ENCODE measurements at regions not wholly inside any gene's neighbourhood (a gene's known extent, or its start where the extent isn't known, plus 50 kb on each side); places are given as distances from the start of the nearest gene placed in this dataset.

- no peak for TF ChIP-seq CTCF (IDR thresholded peaks at IDR 0.05)
- no peak for TF ChIP-seq POLR2A (IDR thresholded peaks at IDR 0.05)
- H3K36me3 ChIP-seq = no peaks in the 10 kb centered on the region
- DNase-seq (peak in 1 of 5 donors; percentile 56), ATAC-seq (no peak)
- WGBS, 4 donors = 92 to 99% (median 95%) methylated on average over 8 of the region's 8 CpGs
- H3K27me3 ChIP-seq = no peaks in the 10 kb centered on the region
- H3K9me3 ChIP-seq = no peaks in the 10 kb centered on the region
- H3K27ac ChIP-seq = peak overlapping the region in 1 of 12 donors; percentile 48
- no peak overlapping the region for H3K4me3 ChIP-seq
- intact Hi-C loops (cut with DNase I) = no loop called here
- peaks cover 0 to 6% (median 0%) of the 10 kb centered on the region in 12 donors for H3K4me1 ChIP-seq
Observed at GRCh38 chr5:172565455-172565854, 75.6 kb upstream of the NEURL1B start.

- Histone ChIP-seq H3K36me3 (no peaks in the 10 kb centered on the region), H3K4me1 (peaks cover 0 to 4% (median 0%) of the 10 kb centered on the region in 12 donors), H3K9me3 (no peaks in the 10 kb centered on the region), H3K27me3 (no peaks in the 10 kb centered on the region), H3K27ac (peak overlapping the region in 1 of 12 donors; percentile 48), H3K4me3 (no peak overlapping the region)
- intact Hi-C loops (cut with DNase I) = loop anchor here in 1 of 10 donors (5.0 kb wide), 1 partner anchor 78 kb away; no protein-coding TSS in a partner anchor
- WGBS, 4 donors = 81 to 91% (median 89%) methylated on average over 2 to 4 of the region's 4 CpGs
- DNase-seq (peak in 1 of 5 donors; percentile 17), ATAC-seq (no peak)
- TF ChIP-seq CTCF (IDR thresholded peaks at IDR 0.05) = no peak
- no peak for TF ChIP-seq POLR2A (IDR thresholded peaks at IDR 0.05)
Observed at GRCh38 chr5:172564883-172565282, 76.2 kb upstream of the NEURL1B start.

GRCh38 chr5:172564188-172564587, 76.9 kb upstream of the NEURL1B start:
- TF ChIP-seq CTCF (IDR thresholded peaks at IDR 0.05) (no peak), POLR2A (IDR thresholded peaks at IDR 0.05) (no peak)
- ATAC-seq = no peak
- no peak overlapping the region for H3K4me3 ChIP-seq
- H3K4me1 ChIP-seq = peaks cover 0 to 4% (median 0%) of the 10 kb centered on the region in 12 donors
- H3K9me3 ChIP-seq = no peaks in the 10 kb centered on the region
- WGBS, 4 donors = 88 to 94% (median 89%) methylated on average over 11 of the region's 11 CpGs
- intact Hi-C loops (cut with DNase I) = loop anchor here in 1 of 10 donors (5.0 kb wide), 1 partner anchor 77 kb away; no protein-coding TSS in a partner anchor
- no peak overlapping the region for H3K27ac ChIP-seq
- no peaks in the 10 kb centered on the region for H3K36me3 ChIP-seq
- DNase-seq = peak in 1 of 5 donors; percentile 15
- no peaks in the 10 kb centered on the region for H3K27me3 ChIP-seq

GRCh38 chr5:172562443-172562842, 78.6 kb upstream of the NEURL1B start:
- no peak for DNase-seq
- WGBS, 4 donors = 92 to 94% (median 93%) methylated on average over 8 of the region's 8 CpGs
- no peaks in the 10 kb centered on the region for H3K27me3 ChIP-seq
- no peaks in the 10 kb centered on the region for H3K36me3 ChIP-seq
- no peak overlapping the region for H3K27ac ChIP-seq
- H3K4me3 ChIP-seq = no peak overlapping the region
- no peak for ATAC-seq
- TF ChIP-seq POLR2A (IDR thresholded peaks at IDR 0.05) = no peak
- intact Hi-C loops (cut with DNase I) = loop anchor here in 1 of 10 donors (5.0 kb wide), 1 partner anchor 75 kb away; no protein-coding TSS in a partner anchor
- peaks cover 8 to 21% (median 15%) of the 10 kb centered on the region in 12 donors for H3K4me1 ChIP-seq
- no peaks in the 10 kb centered on the region for H3K9me3 ChIP-seq

GRCh38 chr5:172561151-172561550, 79.9 kb upstream of the NEURL1B start:
- no peak for ATAC-seq
- intact Hi-C loops (cut with DNase I) = loop anchor here in 1 of 10 donors (5.0 kb wide), 1 partner anchor 74 kb away; no protein-coding TSS in a partner anchor
- DNase-seq = no peak
- Histone ChIP-seq H3K4me3 (no peak overlapping the region), H3K27me3 (no peaks in the 10 kb centered on the region), H3K36me3 (no peaks in the 10 kb centered on the region), H3K9me3 (no peaks in the 10 kb centered on the region), H3K27ac (no peak overlapping the region), H3K4me1 (peaks cover 10 to 34% (median 27%) of the 10 kb centered on the region in 12 donors)
- 91 to 98% (median 95%) methylated on average over 3 of the region's 3 CpGs for WGBS, 4 donors
- TF ChIP-seq CTCF (IDR thresholded peaks at IDR 0.05) (no peak), POLR2A (IDR thresholded peaks at IDR 0.05) (no peak)
